ENCODE measurements at regions not wholly inside any gene's neighbourhood (a gene's known extent, or its start where the extent isn't known, plus 50 kb on each side); places are given as distances from the start of the nearest gene placed in this dataset.

GRCh38 chrX:10828640-10829039, 208.3 kb upstream of the MID1 start:
- TF ChIP-seq CTCF (IDR thresholded peaks at IDR 0.05 in 8 of 11, conservative IDR thresholded peaks at IDR 0.05 in 3 of 11), result no peak
- TF ChIP-seq POLR2AphosphoS5 (IDR thresholded peaks at IDR 0.05), result no peak
- no peak for TF ChIP-seq POLR2A (IDR thresholded peaks at IDR 0.05)

Data from spleen (tissue), 7 donors.